Epithelial cell of esophagus (primary cell): ENCODE measurements at regions not wholly inside any gene's neighbourhood (a gene's known extent, or its start where the extent isn't known, plus 50 kb on each side); places are given as distances from the start of the nearest gene placed in this dataset.

Experiments
- DNase-seq: peaks from one replicate; pipeline ENCODE4 v3.0.0; 2010; ENCODE audit warnings: low read depth
- H3K4me3 ChIP-seq: 2 replicates; pipeline ENCODE4 v1.5.1; 2011; ENCODE audit warnings: mild to moderate bottlenecking, low read length, control low read depth
- CTCF ChIP-seq: IDR thresholded peaks from 2 replicates; pipeline ENCODE4 v1.5.1; 2011; ENCODE audit warnings: low read depth, mild to moderate bottlenecking, low read length, control low read depth, inconsistent platforms; ENCODE audit not compliant: insufficient read depth; ENCODE audit errors: missing control alignments

- no peak overlapping the region for H3K4me3 ChIP-seq
- no peak for DNase-seq
- TF ChIP-seq CTCF = no peak
Measured at GRCh38 chr18:22283116-22283395, 113.7 kb downstream of the GATA6 start.

- H3K4me3 ChIP-seq = no peak overlapping the region
- DNase-seq = peak; percentile 83
- no peak for TF ChIP-seq CTCF
Measured at GRCh38 chr18:22282311-22283115, 113.1 kb downstream of the GATA6 start.

GRCh38 chr18:22280453-22280750, 111.0 kb downstream of the GATA6 start:
- no peak for TF ChIP-seq CTCF
- no peak for DNase-seq
- H3K4me3 ChIP-seq = no peak overlapping the region

DNA sequence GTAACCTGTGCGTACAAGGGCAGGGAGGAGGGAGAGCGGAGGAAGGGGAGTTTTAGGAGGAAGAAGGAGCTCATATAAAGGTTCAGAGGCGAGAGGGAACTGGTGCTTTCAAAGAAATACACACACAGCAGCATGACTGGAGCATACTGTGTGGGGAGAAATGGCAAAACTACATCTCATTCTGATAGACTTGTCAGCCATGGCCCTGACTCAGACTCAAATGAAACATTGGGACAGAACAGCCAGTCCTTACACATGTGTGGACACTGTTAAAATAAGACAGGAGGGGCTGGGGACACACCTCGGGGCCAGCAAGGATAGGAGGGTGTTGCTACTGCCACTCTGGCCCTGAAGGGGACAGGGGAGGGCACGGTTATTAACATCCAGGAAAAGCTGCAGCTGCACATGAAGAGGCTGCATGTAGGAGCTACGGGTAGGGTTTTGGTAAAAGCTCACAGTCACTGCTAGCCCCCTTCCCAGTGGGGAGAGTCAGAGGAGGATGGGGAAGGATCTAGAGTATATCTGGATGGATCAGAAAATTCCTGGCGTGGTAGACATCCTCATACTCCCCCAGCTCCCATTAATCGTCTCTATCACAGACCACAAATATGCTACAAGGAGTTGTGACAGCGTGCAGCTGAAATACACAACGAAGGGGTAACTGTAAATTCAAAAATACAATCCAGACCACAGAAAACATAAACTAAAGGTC, 110.5 kb downstream of the GATA6 start:
- no peak overlapping the region for H3K4me3 ChIP-seq
- no peak for TF ChIP-seq CTCF
- DNase-seq = no peak

DNA sequence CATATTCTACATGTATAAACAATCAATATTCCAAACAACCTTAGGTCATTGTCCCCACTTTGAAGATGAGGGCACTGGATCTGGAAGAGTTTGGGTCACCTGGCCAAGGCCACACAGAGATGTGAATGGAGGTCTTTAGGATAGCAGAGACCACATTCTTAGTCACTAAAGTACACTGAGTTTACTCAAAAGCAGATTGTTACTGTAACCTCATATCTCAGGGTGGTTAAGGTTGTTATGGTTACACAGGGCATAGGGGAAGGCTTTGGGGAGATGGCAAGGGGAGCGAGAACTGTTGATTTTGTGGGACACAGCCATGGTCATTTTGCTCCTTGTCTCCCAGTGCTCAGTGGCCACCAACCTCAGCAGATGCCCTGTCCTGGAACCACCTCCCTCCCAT, 109.4 kb downstream of the GATA6 start:
- no peak overlapping the region for H3K4me3 ChIP-seq
- no peak for DNase-seq
- no peak for TF ChIP-seq CTCF

DNA sequence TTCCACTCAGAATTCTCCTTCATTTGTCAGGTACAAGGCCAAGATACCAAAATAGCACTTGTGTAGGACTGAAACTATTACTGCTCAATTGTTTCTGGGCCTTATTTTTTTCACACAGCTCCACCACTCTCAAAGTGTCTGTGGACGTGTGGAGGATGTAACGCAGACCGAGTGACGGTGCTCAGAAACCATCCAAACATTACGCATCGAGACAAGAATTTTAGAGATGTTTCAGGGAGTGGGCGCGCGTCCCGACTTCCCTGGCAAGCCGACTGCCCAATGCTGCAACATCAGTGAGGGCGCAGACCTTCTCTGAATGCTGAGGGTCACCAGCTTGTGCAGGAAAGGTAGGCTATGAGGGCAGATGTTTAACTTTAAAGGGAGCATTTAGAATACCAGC, 108.4 kb downstream of the GATA6 start:
- H3K4me3 ChIP-seq = no peak overlapping the region
- DNase-seq = no peak
- no peak for TF ChIP-seq CTCF

- no peak for TF ChIP-seq CTCF
- DNase-seq = no peak
Measured at GRCh38 chr18:22276334-22276713, 106.9 kb downstream of the GATA6 start.

More at GRCh38 chr18:22276334-22276713, 106.9 kb downstream of the GATA6 start:
- H3K4me3 ChIP-seq = no peak overlapping the region
